Coronary artery (tissue), 2 donors: ENCODE measurements at regions not wholly inside any gene's neighbourhood (a gene's known extent, or its start where the extent isn't known, plus 50 kb on each side); places are given as distances from the start of the nearest gene placed in this dataset.
A peak's percentile ranks its signal among the peaks of the same experiment; 100 is the strongest.

Experiments used
- DNase-seq: peaks from one replicate; pipeline ENCODE4 v3.0.0-alpha.2; 2017; ENCODE audit warnings: low spot score
- H3K27ac ChIP-seq, 2 donors: fragments of 200-600 bp; sonication (generic); one replicate each; pipeline ENCODE4 v1.5.1; 2016 to 2019
- H3K4me3 ChIP-seq: fragments of 200-600 bp; sonication (generic); 2 replicates; pipeline ENCODE4 v1.5.1; 2016; ENCODE audit warnings: mild to moderate bottlenecking, moderate library complexity
- CTCF ChIP-seq: fragments of 200-600 bp; sonication (generic); IDR thresholded peaks from one replicate; pipeline ENCODE4 v1.5.1; 2019; ENCODE audit warnings: antibody characterized with exemption

- H3K4me3 ChIP-seq: no peak overlapping the region
- TF ChIP-seq CTCF: no peak
- no peak for DNase-seq
- no peak overlapping the region for H3K27ac ChIP-seq
Measured at GRCh38 chr10:44051584-44052385, 333.1 kb downstream of the CXCL12 start.

- no peak for TF ChIP-seq CTCF
- H3K4me3 ChIP-seq: no peak overlapping the region
- DNase-seq: no peak
- H3K27ac ChIP-seq: no peak overlapping the region
Measured at GRCh38 chr10:44051091-44051490, 333.8 kb downstream of the CXCL12 start.

- H3K27ac ChIP-seq: no peak overlapping the region
- TF ChIP-seq CTCF: no peak
- no peak for DNase-seq
- no peak overlapping the region for H3K4me3 ChIP-seq
Measured at GRCh38 chr10:44049301-44050015, 335.4 kb downstream of the CXCL12 start.

- DNase-seq: no peak
- no peak overlapping the region for H3K27ac ChIP-seq
- TF ChIP-seq CTCF: no peak
- H3K4me3 ChIP-seq: no peak overlapping the region
Measured at GRCh38 chr10:44047361-44047760, 337.5 kb downstream of the CXCL12 start.

GRCh38 chr10:44046605-44047004 lies 338.3 kb downstream of the CXCL12 start:
- no peak for DNase-seq

GRCh38 chr10:44045020-44045419 lies 339.9 kb downstream of the CXCL12 start:
- no peak for TF ChIP-seq CTCF
- Histone ChIP-seq H3K27ac (no peak overlapping the region), H3K4me3 (no peak overlapping the region)
- DNase-seq: no peak

More at GRCh38 chr10:44046605-44047004, 338.3 kb downstream of the CXCL12 start:
- no peak overlapping the region for H3K27ac ChIP-seq
- peak; percentile 18 for TF ChIP-seq CTCF
- no peak overlapping the region for H3K4me3 ChIP-seq

- Histone ChIP-seq H3K27ac (no peak overlapping the region), H3K4me3 (no peak overlapping the region)
- no peak for DNase-seq
- no peak for TF ChIP-seq CTCF
Measured at GRCh38 chr10:44044549-44044948, 340.3 kb downstream of the CXCL12 start.
